Loucy (cell line): ENCODE measurements at regions not wholly inside any gene's neighbourhood (a gene's known extent, or its start where the extent isn't known, plus 50 kb on each side); places are given as distances from the start of the nearest gene placed in this dataset.

ENCODE experiments used
- H2AFZ ChIP-seq: fragments of 200-600 bp; sonication (generic); 2 replicates; pipeline ENCODE4 v1.6.0; 2016; ENCODE audit warnings: antibody characterized with exemption, mild to moderate bottlenecking, low read length, moderate library complexity
- H3F3A ChIP-seq: fragments of 200-600 bp; 2 replicates; pipeline ENCODE4 v1.6.0; 2016; ENCODE audit warnings: antibody characterized with exemption, low read depth, mild to moderate bottlenecking
- H3K27me3 ChIP-seq: fragments of 200-600 bp; sonication (generic); 2 replicates; pipeline ENCODE4 v1.6.1; 2014; ENCODE audit warnings: low read length, mild to moderate bottlenecking; ENCODE audit not compliant: insufficient read depth, poor library complexity, severe bottlenecking
- H3K36me3 ChIP-seq: fragments of 200-600 bp; sonication (generic); 2 replicates; pipeline ENCODE4 v1.6.1; 2016; ENCODE audit warnings: low read length; ENCODE audit not compliant: insufficient read depth
- H3K4me1 ChIP-seq: fragments of 200-600 bp; sonication (generic); 2 replicates; pipeline ENCODE4 v1.5.1; 2014; ENCODE audit warnings: low read length, mild to moderate bottlenecking; ENCODE audit not compliant: insufficient read depth, poor library complexity, severe bottlenecking
- H3K4me2 ChIP-seq: fragments of 200-600 bp; sonication (generic); 2 replicates; pipeline ENCODE4 v1.6.0; 2014; ENCODE audit warnings: antibody characterized with exemption, low read length, low read depth, mild to moderate bottlenecking; ENCODE audit not compliant: poor library complexity, severe bottlenecking
- H3K4me3 ChIP-seq: fragments of 200-600 bp; sonication (generic); 2 replicates; pipeline ENCODE4 v1.5.1; 2014; ENCODE audit warnings: low read length, mild to moderate bottlenecking, mixed read lengths; ENCODE audit not compliant: poor library complexity, severe bottlenecking
- H3K79me2 ChIP-seq: fragments of 200-600 bp; sonication (generic); 2 replicates; pipeline ENCODE4 v1.6.1; 2014; ENCODE audit warnings: low read length; ENCODE audit not compliant: insufficient read depth
- H3K9ac ChIP-seq: fragments of 200-600 bp; sonication (generic); 2 replicates; pipeline ENCODE4 v1.6.0; 2014; ENCODE audit warnings: mild to moderate bottlenecking, low read depth, low read length, moderate library complexity; ENCODE audit not compliant: poor library complexity, severe bottlenecking
- H3K9me2 ChIP-seq: fragments of 200-600 bp; sonication (generic); replicated peaks from 2 replicates; pipeline ENCODE4 v1.6.1; 2016; ENCODE audit warnings: low read depth, low read length, mixed read lengths
- H3K9me3 ChIP-seq: fragments of 200-600 bp; sonication (generic); 2 replicates; pipeline ENCODE4 v1.6.1; 2014; ENCODE audit warnings: mild to moderate bottlenecking, antibody characterized with exemption, low read length, low read depth; ENCODE audit not compliant: insufficient read depth
- H4K20me1 ChIP-seq: fragments of 200-600 bp; sonication (generic); 2 replicates; pipeline ENCODE4 v1.6.0; 2014; ENCODE audit warnings: antibody characterized with exemption, low read length, mild to moderate bottlenecking; ENCODE audit not compliant: insufficient read depth, poor library complexity, severe bottlenecking
- EZH2phosphoT487 ChIP-seq: fragments of 200-600 bp; IDR thresholded peaks from 2 replicates; pipeline ENCODE4 v1.6.1; 2018; ENCODE audit warnings: antibody characterized with exemption, mild to moderate bottlenecking, moderate library complexity, borderline replicate concordance
- TF ChIP-seq, protein P1 (sequence below): fragments of 200-600 bp; sonication (generic); conservative IDR thresholded peaks from 2 replicates; pipeline ENCODE4 v1.5.1; 2014; ENCODE audit warnings: mild to moderate bottlenecking, antibody characterized with exemption, low read length

DNA sequence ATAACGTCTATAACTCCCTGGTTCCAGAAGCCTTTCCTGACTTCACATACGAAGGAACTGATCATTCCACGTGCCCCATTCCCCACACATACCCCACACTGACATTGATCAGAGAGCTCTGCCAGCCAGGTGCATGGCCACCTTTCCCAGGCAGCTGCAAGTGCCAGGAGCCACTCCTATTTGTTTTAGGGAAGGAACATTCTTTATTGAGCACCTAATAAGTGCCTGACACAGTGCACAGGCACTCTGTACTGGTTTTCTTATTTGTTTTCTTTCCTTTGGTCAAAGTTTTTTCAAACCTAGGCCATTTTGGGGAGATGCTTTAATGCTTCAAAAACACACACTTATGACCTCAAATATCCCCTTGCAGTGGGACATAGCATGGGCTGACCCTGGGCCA is 50.0 kb downstream of the PITPNM2 start:
- no peak overlapping the region for H3K4me3 ChIP-seq
- no peaks in the 10 kb centered on the region for H3K27me3 ChIP-seq
- no peaks in the 10 kb centered on the region for H3K79me2 ChIP-seq
- no peaks in the 10 kb centered on the region for H3K9me3 ChIP-seq
- no peak overlapping the region for H3K4me2 ChIP-seq
- no peaks in the 10 kb centered on the region for H3K36me3 ChIP-seq
- peaks cover 1% of the 10 kb centered on the region for H3K4me1 ChIP-seq
- no peaks in the 10 kb centered on the region for H3F3A ChIP-seq
- H3K9me2 ChIP-seq, result no peaks in the 10 kb centered on the region
- no peaks in the 10 kb centered on the region for H4K20me1 ChIP-seq
- no peak overlapping the region for H3K9ac ChIP-seq
- H2AFZ ChIP-seq, result no peak overlapping the region
- TF ChIP-seq, protein P1, sequence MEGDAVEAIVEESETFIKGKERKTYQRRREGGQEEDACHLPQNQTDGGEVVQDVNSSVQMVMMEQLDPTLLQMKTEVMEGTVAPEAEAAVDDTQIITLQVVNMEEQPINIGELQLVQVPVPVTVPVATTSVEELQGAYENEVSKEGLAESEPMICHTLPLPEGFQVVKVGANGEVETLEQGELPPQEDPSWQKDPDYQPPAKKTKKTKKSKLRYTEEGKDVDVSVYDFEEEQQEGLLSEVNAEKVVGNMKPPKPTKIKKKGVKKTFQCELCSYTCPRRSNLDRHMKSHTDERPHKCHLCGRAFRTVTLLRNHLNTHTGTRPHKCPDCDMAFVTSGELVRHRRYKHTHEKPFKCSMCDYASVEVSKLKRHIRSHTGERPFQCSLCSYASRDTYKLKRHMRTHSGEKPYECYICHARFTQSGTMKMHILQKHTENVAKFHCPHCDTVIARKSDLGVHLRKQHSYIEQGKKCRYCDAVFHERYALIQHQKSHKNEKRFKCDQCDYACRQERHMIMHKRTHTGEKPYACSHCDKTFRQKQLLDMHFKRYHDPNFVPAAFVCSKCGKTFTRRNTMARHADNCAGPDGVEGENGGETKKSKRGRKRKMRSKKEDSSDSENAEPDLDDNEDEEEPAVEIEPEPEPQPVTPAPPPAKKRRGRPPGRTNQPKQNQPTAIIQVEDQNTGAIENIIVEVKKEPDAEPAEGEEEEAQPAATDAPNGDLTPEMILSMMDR, result no peak
- TF ChIP-seq EZH2phosphoT487, result no peak

DNA sequence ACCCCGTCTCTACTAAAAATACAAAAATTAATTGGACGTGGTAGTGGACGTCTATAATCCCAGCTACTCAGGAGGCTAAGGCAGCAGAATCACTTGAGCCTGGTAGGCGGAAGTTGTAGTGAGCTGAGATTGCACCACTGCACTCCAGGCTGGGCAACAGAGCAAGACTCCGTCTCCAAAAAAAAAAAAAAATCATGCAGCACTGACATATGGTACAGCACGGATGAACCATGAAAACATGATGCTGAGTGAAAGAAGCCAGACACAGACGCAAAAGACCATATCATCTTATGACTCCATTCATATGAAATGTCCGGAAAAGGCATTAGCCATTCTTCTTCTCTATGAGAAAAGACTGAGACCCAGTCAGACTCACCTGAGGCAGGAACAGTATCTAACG is 50.4 kb downstream of the PITPNM2 start:
- H3K9ac ChIP-seq, result no peak overlapping the region
- H3K9me2 ChIP-seq, result no peaks in the 10 kb centered on the region
- H3K4me3 ChIP-seq, result no peak overlapping the region
- H3K4me2 ChIP-seq, result no peak overlapping the region
- H4K20me1 ChIP-seq, result no peaks in the 10 kb centered on the region
- H2AFZ ChIP-seq, result no peak overlapping the region
- no peaks in the 10 kb centered on the region for H3K36me3 ChIP-seq
- no peaks in the 10 kb centered on the region for H3K79me2 ChIP-seq
- H3F3A ChIP-seq, result no peaks in the 10 kb centered on the region
- no peaks in the 10 kb centered on the region for H3K9me3 ChIP-seq
- H3K27me3 ChIP-seq, result no peaks in the 10 kb centered on the region
- no peaks in the 10 kb centered on the region for H3K4me1 ChIP-seq
- TF ChIP-seq EZH2phosphoT487, result no peak
- TF ChIP-seq, protein P1, result no peak

DNA sequence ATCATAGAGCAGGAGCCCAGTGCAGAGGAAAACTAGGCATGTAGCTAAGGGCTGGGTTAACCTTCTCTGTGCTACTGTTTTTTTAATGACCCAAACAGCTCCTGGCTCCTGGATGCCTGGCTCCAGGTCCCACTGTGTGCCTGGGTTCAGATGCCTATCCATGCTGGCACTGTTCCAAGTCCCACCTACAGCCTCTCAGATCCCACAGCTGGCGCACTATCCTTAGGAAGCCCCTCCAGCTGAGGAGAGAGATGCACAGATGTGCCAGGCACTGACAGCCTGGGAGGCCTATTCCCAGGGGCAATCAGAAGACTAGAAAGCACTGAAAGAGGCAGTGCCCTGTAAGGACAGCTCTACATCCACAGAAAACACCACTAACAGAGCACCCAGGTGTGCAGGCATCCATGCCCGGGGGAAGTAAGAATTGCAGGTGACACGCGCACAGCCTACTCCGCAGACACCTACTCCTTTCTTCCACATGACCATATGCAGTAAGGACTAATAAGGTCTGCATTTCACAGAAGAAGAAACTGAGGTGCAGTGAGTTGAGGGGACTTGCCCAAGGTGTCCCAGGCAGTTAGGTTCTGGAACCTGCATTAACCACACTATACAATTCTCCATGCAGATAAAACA is 51.2 kb downstream of the PITPNM2 start:
- Histone ChIP-seq H3F3A (no peaks in the 10 kb centered on the region), H3K36me3 (no peaks in the 10 kb centered on the region), H3K79me2 (no peaks in the 10 kb centered on the region), H3K9me3 (no peaks in the 10 kb centered on the region), H2AFZ (no peak overlapping the region), H3K4me2 (no peak overlapping the region), H3K9me2 (no peaks in the 10 kb centered on the region), H3K9ac (no peak overlapping the region), H3K4me1 (no peaks in the 10 kb centered on the region), H3K27me3 (no peaks in the 10 kb centered on the region), H3K4me3 (no peak overlapping the region), H4K20me1 (no peaks in the 10 kb centered on the region)
- TF ChIP-seq, protein P1, result no peak
- no peak for TF ChIP-seq EZH2phosphoT487
